ENCODE measurements at regions not wholly inside any gene's neighbourhood (a gene's known extent, or its start where the extent isn't known, plus 50 kb on each side); places are given as distances from the start of the nearest gene placed in this dataset.

DNA sequence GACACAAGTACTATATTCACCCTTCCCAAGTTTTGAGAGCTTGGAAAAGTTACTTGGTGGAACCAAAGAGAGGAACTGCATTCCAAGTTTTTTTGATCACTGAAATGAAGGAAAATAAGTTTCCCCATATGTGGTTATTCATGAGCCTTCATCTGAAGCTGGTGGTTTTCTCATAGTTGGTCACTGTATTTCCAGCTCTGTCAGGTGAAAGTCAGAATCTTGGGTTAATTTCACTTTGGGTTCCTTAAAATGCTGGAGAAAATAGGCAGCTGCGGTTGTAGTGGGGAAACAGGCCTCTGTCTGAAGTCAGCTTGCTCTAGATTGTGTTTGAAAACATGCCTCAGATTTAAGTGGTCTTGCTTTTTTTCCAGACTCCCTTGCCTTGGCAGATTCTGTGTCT, 200.5 kb downstream of the HRH4 start:
- no peak for TF ChIP-seq GATA2 (IDR thresholded peaks at IDR 0.05; ENCODE audit: low read depth, low read length)
- no peak for TF ChIP-seq GATA3 (IDR thresholded peaks at IDR 0.05; ENCODE audit: low read depth, low read length)
